GM12878 (cell line): ENCODE measurements at regions not wholly inside any gene's neighbourhood (a gene's known extent, or its start where the extent isn't known, plus 50 kb on each side); places are given as distances from the start of the nearest gene placed in this dataset.

Experiments used
- HCFC1 ChIP-seq: fragments of 150-350 bp; IDR thresholded peaks from 2 replicates; pipeline ENCODE4 v1.6.1; 2014; ENCODE audit warnings: low read length
- NR2C1 ChIP-seq: fragments of 450-650 bp; IDR thresholded peaks from 2 replicates; pipeline ENCODE4 v1.6.1; 2017; ENCODE audit warnings: antibody characterized with exemption, mild to moderate bottlenecking, moderate library complexity
- POLR2A ChIP-seq: IDR thresholded peaks from 2 replicates; pipeline ENCODE4 v1.6.1; 2011; ENCODE audit warnings: low read depth, mild to moderate bottlenecking, low read length
- POLR2AphosphoS5 ChIP-seq: IDR thresholded peaks from 2 replicates; pipeline ENCODE4 v1.6.1; 2011; ENCODE audit warnings: mild to moderate bottlenecking, low read length, inconsistent platforms
- SP1 ChIP-seq: IDR thresholded peaks from one replicate; pipeline ENCODE4 v1.6.1; 2011; ENCODE audit warnings: low read depth, low read length

- TF ChIP-seq POLR2AphosphoS5 (no peak), POLR2A (no peak), HCFC1 (no peak), NR2C1 (no peak), SP1 (no peak)
Measured at GRCh38 chr2:237208373-237209260, 122.9 kb downstream of the COPS8 start.
